ENCODE measurements at regions not wholly inside any gene's neighbourhood (a gene's known extent, or its start where the extent isn't known, plus 50 kb on each side); places are given as distances from the start of the nearest gene placed in this dataset.
"Not testable (repeated sequence)": the region's sequence is repeated elsewhere in the genome, so short reads cannot be mapped to it uniquely, and the experiment has no call there.

DNA sequence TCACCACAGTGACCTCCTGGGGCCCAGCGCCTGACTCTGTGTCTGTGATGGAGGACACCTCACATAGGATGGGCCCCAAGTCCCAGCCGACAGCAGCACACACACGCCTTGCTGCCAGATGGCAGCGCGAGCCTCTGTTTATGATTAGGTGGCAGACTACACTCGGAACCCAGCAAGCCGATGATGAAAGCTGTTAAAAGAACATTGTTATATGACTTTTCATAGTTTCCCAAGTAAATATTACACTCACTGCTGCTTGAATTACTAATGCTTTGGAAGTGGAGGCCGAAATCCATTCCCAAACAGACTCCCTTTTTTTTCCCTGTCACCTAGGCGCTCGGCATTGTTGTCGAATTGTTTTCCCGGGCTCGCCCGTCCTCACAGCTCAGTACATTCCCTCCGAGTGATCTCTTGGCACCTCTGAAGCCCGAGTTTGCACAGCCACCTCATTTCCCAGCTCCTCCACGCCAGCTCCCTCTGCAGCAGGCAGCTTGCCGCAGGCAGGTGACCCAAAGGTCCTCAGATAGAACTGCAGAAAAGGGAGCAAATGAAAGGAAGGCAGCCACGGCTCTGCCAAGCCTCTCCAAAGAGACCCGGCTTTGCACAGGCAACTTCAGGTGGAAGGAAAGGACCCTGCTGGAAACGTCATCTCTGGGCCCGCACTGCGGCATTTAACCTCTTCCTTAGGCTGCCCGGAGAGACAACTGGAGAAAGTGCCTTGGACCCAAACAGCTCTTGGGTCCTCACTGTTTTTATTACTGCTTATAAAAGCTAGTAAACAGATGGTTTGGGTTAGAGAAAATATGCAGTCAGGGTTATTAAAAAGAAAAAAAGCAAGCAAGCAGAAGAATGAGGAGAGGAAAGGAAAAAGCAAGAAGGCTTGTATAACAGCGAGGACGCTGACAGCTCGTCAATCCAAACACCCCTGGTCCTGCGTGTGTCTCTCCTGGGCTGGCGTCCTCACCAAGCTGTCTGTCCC is 72.2 kb upstream of the SLC25A33 start:
- no peak for DNase-seq

DNA sequence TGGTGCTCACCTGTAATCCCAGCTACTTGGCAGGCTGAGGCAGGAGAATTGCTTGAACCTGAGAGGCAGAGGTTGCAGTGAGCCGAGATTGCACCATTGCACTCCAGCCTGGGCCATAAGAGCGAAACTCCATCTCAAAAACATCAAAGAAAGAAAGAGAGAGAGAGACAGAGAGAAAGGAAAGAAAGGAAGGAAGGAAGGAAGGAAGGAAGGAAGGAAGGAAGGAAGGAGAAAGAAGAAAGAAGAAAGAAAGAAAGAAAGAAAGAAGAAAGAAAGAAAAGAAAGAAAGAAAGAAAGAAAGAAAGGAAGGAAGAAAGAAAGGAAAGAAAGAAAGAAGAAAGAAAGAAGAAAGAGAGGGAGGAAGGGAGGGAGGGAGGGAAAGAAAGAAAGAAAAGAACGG is 69.4 kb upstream of the SLC25A33 start:
- not testable (repeated sequence) for DNase-seq

DNA sequence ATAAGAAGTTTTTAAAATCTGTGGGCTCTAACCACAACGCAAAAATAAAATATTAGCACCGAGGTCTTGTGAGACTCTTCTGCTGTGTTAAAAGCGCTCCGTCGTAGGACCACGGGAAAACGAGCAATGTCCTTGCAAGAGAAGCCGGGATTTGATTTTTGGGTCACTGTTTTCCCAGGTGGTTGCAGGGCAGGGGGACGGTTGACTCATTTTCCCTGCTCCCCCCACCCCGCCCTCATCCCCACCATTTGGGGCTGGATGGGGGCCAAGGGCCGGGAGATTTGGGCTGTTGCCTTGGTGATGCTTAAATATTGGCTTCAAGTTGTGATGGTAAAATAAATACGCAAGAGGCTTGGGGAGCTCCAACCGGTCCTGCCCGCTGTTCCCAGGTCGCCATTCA is 67.6 kb upstream of the SLC25A33 start:
- no peak for DNase-seq

DNA sequence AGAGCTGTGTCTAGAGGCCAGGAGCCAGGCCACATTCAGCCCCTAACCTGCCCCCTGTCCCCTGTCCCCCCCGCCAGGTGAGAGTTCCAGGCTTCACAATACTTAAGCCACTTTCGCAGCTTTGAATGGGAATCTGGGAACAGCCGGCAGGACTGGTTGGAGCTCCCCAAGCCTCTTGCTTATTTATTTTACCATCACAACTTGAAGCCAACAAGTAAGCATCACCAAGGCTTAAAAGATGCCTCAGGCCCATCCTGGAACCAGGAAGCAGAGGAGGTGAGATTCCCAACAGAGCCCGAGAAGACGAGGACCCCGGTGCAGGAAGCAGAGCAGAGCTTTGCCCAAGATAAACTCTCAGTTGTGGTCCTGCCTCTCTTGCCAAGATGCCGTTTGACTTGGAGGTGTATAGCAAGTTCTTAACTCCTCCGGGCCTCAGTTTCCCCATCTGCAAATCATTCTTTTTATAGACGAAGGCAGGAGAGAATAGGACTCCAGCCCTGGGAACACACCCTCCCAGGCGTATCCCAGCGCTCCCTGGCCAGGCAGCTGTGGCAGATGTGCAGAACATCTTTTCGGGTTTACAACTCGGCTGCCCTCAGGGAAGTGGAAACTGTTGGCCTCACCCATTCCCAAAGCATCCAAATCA is 66.8 kb upstream of the SLC25A33 start:
- DNase-seq, result no peak

DNA sequence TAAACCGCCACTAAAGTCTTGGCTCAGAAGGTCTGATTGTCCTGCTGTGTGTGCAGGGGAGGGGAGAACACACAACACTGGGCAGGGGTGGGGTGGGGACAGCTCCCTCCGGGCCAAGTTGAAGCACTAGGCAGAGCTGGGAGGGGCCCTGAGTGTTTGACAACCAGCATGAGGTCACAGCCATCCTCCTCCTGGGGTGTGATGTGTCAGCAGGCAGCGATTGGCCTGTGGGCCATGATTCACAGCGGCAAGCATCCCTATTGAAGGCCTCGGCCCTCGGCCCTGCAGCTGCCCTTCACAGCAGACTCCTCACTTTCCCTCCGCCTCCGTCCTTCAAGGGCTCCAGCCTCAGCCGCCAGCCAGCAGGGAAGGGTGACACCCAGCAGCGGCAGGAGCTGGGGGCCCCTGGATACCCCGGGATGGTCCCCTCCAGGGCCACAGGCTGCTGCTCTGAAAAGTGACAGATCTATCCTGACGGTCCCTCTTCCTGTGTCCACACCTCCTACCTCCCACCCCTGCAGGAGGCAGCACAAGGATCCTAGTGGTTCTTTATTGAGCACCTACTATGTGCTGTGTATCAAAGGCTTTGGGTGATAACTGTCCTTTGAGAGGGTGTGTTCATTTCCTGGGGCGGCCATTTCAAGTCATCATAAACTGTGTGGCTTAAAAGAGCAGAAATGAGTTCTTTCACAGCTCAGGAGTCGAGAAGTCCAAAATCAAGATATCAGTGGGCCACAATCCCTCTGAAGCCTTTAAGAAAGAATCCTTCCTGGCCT is 66.0 kb upstream of the SLC25A33 start:
- peak; percentile 31 for DNase-seq

DNA sequence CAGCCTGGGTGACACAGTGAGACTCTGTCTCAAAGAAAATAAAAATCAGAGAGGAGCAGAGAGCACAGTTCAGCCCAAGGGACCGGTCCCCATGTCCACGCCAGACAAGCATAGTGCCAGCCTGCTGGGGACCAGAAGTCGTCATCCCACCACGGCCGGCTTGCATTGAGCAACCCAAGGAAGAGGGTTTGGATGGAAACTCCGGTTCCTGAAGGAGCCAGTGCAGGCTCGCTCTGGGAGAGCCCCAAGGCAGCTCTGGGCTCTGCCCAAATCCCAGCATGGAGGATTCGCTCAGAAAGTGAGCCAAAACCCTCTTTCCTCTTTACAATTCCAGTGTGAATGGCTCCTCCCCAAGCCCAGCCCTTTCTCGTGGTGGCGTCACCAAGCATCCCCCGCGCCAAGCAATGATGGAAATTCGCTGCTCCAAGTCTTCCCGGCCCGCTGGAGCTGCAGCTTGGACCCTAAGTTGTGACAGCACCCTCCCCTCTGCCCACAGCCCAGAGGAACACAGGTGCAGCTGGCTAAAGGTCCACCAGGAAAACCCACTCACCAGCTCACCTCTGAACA is 64.1 kb upstream of the SLC25A33 start:
- DNase-seq, result no peak

DNA sequence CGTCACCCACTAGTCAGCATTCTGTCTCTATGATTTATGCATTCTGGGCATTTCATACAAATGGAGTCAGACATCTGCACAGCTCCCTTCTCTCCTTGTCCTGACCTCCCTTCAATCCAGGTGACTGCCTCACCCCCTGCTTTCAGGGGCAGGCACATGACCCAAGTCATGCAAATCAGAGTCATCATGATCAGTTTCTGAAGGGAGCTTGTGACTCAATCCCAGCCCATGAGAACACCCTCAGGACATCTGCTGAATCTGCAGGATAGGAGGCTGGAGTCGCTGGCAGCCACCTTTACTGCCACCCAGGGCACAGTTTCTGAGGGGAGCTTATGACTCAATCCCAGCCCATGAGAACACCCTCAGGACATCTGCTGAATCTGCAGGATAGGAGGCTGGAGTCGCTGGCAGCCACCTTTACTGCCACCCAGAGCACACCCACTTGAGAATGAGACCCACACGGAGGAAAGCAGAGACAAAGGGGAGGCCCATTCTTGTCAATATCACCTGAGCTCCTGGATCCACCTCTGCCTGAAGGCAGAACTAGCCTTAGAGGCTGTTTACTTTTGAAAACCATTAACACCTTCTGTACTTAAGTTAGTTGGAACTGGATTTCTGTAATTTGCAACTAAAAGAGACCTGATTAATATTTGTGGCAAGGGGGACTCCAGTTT is 62.3 kb upstream of the SLC25A33 start:
- DNase-seq, result peak; percentile 74

DNA sequence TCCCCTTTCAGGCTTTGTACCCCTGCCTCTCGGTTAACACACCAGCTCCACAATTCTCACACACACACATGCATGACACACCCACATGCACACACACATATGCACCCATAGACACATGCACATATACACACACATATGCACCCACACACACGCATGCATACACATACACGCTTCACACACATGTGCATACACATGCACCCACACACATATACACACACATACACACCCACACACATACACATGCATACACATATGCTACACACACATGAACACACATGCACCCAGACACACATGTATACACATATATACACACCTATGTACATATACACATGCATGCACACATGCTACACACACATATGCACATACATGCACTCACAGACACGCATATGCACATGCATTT is 61.7 kb upstream of the SLC25A33 start:
- no peak for DNase-seq

DNA sequence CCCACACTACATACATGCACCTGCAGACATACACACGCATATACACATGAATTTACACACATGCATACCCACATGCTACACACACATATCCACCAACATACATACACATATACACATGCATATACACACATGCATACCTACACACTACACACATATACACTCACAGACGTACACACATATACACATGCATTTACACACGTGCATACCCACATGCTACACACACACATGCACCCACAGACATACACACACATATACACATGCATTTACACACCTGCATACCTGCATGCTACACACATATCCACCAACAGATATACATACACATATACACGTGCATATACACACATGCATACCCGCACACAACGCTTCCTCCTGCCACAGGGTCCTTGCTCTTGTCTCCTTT is 61.2 kb upstream of the SLC25A33 start:
- no peak for DNase-seq

DNA sequence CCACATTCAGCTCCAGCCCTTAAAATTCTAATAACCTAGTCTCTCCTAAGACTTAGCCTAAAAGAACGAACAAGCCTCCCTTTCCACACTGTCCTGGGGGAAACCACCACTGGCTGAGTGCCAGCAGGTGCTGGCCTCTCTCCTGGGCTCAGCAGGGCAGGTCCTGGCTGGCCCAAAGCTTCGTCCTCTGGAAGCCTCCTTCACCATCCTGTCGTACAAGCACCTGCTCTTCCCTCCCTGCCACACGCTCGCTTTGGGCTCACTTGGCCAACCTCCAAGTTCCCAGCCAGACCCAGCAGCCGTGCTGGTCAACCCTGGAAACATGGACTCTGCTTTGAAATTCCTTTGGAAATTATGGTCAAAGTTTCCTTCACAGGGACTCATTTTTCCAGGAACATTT is 58.2 kb upstream of the SLC25A33 start:
- DNase-seq, result no peak

DNA sequence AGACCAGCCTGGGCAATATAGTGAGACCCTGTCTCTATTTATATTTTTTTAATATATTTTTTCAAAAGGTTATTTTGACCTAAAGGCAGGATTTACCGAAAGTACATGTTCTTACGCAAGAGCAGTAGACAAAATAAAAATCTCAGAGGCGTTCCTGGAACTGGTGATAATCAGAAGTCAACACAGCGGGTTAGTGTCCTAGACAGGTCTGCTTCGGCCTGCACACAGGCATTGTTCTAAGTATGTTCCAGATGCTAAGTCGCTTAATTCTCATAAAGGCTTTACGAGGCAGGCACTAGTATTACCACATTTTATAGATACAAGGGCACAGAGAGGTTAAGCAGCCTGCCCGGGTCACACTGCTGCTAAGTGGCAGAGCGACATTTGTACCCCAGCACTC is 56.9 kb upstream of the SLC25A33 start:
- DNase-seq, result no peak

DNA sequence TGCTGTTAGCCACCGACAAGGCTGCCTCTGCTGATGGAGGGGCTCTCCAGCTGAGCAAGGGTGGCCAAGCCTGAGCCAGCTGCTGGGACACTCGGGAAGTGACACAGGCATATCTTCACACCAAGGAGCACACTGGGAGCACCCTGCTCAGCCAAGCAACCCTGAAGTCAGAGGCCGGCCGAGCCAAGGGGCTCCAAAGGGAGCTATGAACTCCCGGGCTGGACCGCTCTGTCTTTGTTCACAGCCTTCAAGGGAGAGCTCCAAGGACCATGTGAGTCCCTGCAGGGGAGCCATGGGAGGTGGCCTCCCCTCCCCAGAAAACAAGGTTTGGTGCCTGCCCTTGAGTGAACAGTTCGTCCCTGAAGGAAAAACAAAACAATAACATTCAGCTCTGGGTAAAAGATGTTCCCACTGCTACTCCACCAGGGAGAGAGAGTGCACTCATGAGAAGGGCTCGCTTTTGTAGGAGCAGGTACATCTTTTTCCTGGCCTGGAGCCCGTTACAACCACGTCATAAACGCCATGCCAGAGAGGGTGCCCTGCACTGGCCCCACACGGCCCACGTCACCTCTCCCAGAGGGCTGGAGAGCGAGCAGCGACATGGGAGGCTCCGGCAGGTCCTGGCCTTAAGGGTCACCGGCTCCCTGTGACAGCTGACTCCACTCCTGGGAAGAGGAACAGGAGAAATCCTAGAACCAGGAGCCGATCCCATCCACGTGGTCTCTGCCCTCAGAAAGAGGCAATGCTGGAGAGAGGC is 56.3 kb upstream of the SLC25A33 start:
- DNase-seq, result no peak

DNA sequence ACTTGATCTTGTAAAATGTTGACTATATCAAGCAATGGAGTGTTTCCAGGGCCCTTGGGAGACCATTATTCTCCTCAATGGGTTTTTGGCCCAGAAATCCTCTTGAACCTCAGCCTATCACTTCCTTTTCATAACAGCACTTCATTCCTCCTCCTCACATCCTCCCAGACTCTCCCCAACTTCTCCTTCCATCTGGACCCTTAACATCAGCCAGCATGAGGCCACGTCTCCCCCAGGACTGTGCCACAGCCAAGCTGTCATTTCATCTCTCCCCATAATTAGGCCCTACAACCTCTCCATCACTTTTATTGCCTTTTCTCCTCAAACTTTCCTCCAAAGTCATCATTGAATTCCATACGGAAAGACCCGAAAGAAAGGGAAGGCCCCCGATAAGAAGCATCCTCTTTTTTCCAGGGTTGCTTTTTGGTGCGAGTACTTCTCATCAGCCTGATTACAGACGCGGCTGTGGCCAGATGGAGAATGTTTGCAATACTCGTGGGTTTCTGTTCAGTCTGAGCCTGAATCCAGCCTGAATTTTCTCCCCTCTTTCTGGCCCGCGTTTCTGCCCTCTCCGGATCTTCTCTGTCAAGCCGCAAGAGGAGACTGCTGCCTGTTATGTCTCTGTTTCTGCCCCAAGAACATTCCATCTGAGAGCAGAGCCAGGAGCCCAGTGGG is 52.7 kb upstream of the SLC25A33 start:
- no peak for DNase-seq

Data from kidney glomerular epithelial cell (primary cell).